HCT116 (cell line): ENCODE measurements at regions not wholly inside any gene's neighbourhood (a gene's known extent, or its start where the extent isn't known, plus 50 kb on each side); places are given as distances from the start of the nearest gene placed in this dataset.

Source experiments
- ATAC-seq: fragments of 200-7000 bp; cut with Tn5 transposase; 2 replicates; pipeline ENCODE4 v1.9.1; 2020; ENCODE audit warnings: mild to moderate bottlenecking, moderate library complexity
- BruUV-seq: library from RNA; stranded (reverse); fragments of 400-500 nt; replicated peaks from 2 replicates; lab custom pipeline; 2021; lab: Mats Ljungman, UMichigan
- CTCF ChIA-PET: fragments of 300-600 bp; sonication (Branson Sonifier 250); formaldehyde crosslinking; loops from one replicate; lab custom pipeline; 2021; ENCODE audit warnings: antibody characterized with exemption; lab: Charles Lee
- POLR2A ChIA-PET: fragments of 300-600, 350-600 bp; sonication (Branson Sonifier 250); formaldehyde crosslinking; loops from one replicate; lab custom pipeline; 2021; ENCODE audit warnings: antibody characterized with exemption; lab: Charles Lee
- RAD21 ChIA-PET, 2 experiments: fragments of 300-600 bp; sonication (Branson Sonifier 250); formaldehyde crosslinking; loops; one replicate each; lab custom pipeline; 2023; ENCODE audit warnings: low total read pairs in 2 of 2; ENCODE audit not compliant: uncharacterized antibody in 2 of 2, unreplicated experiment in 2 of 2, low non-redundant PET in 1 of 2; lab: Charles Lee
- DNase-seq: peaks from one replicate; pipeline ENCODE4 v3.0.0-alpha.2; 2010; ENCODE audit warnings: low read depth, low spot score
- H2AFZ ChIP-seq: fragments of 200-600 bp; shearing (Covaris generic), sonication (generic); 2 replicates; pipeline ENCODE4 v1.6.1; 2017; ENCODE audit warnings: low read depth, mixed run types, mixed read lengths, antibody characterized with exemption, low read length; ENCODE audit not compliant: poor library complexity, severe bottlenecking
- H3K27ac ChIP-seq: 2 replicates; pipeline ENCODE4 v1.5.1; 2012; ENCODE audit warnings: low read depth, low read length
- H3K27me3 ChIP-seq: fragments of 200-600 bp; sonication (generic); 2 replicates; pipeline ENCODE4 v1.6.1; 2016; ENCODE audit warnings: mixed run types, low read length, mixed read lengths; ENCODE audit not compliant: insufficient read depth
- H3K36me3 ChIP-seq, 2 experiments: fragments of 200-500 bp in 1 of 2; fragments of 200-600 bp in 1 of 2; sonication (Bioruptor generic) in 1 of 2; sonication (generic) in 1 of 2; 2 replicates each; pipeline versions ENCODE4 v1.5.1 to v1.6.1; 2014 to 2016; ENCODE audit warnings: low read length in 2 of 2, inconsistent platforms in 1 of 2, mixed read lengths in 1 of 2, mixed run types in 1 of 2; ENCODE audit not compliant: insufficient read depth in 2 of 2, control insufficient read depth in 1 of 2
- H3K4me1 ChIP-seq, 2 experiments: fragments of 200-600 bp in 1 of 2; sonication (generic) in 1 of 2; 2 replicates each; pipeline versions ENCODE4 v1.5.1 to v1.6.1; 2012 to 2017; ENCODE audit warnings: low read length in 2 of 2, inconsistent platforms in 1 of 2, mild to moderate bottlenecking in 1 of 2, mixed read lengths in 1 of 2, mixed run types in 1 of 2, moderate library complexity in 1 of 2; ENCODE audit not compliant: insufficient read depth in 2 of 2, control insufficient read depth in 1 of 2
- H3K4me2 ChIP-seq: fragments of 200-600 bp; sonication (generic); 2 replicates; pipeline ENCODE4 v1.6.1; 2017; ENCODE audit warnings: mixed run types, low read length, mixed read lengths
- H3K4me3 ChIP-seq, 2 experiments: fragments of 200-600 bp in 1 of 2; sonication (generic) in 1 of 2; replicated peaks in 1 of 2; 2 replicates each; pipeline ENCODE4 v1.5.1; 2011 to 2016; ENCODE audit warnings: low read length in 2 of 2, control low read depth in 1 of 2, low read depth in 1 of 2, mild to moderate bottlenecking in 1 of 2, mixed read lengths in 1 of 2, mixed run types in 1 of 2
- H3K79me2 ChIP-seq: fragments of 200-600 bp; sonication (generic); 2 replicates; pipeline ENCODE4 v1.6.1; 2017; ENCODE audit warnings: mild to moderate bottlenecking, mixed run types, low read length, moderate library complexity, mixed read lengths; ENCODE audit not compliant: insufficient read depth
- H3K9ac ChIP-seq: fragments of 200-600 bp; sonication (generic); 2 replicates; pipeline ENCODE4 v1.6.1; 2016; ENCODE audit warnings: low read length, mixed read lengths
- H3K9me2 ChIP-seq: fragments of 200-600 bp; sonication (generic), shearing (Covaris generic); 2 replicates; pipeline ENCODE4 v1.6.1; 2017; ENCODE audit warnings: mixed run types, mild to moderate bottlenecking, moderate library complexity; ENCODE audit not compliant: insufficient read depth
- H3K9me3 ChIP-seq, 2 experiments: fragments of 200-500 bp in 1 of 2; fragments of 200-600 bp in 1 of 2; sonication (Bioruptor generic) in 1 of 2; sonication (generic) in 1 of 2; 2 replicates each; pipeline ENCODE4 v1.6.1; 2014 to 2017; ENCODE audit warnings: low read length in 2 of 2, mixed read lengths in 2 of 2, inconsistent platforms in 1 of 2, low read depth in 1 of 2, mild to moderate bottlenecking in 1 of 2, mixed run types in 1 of 2, moderate library complexity in 1 of 2; ENCODE audit not compliant: control insufficient read depth in 1 of 2, insufficient read depth in 1 of 2
- H4K20me1 ChIP-seq: fragments of 200-600 bp; sonication (generic), shearing (Covaris generic); 2 replicates; pipeline ENCODE4 v1.6.1; 2017; ENCODE audit warnings: mixed run types, mild to moderate bottlenecking, moderate library complexity; ENCODE audit not compliant: insufficient read depth
- CBX3 ChIP-seq: IDR thresholded peaks from 2 replicates; pipeline ENCODE4 v1.6.1; 2012; ENCODE audit warnings: low read depth
- CEBPB ChIP-seq: IDR thresholded peaks from 2 replicates; pipeline ENCODE4 v1.6.1; 2012; ENCODE audit warnings: low read depth
- CTCF ChIP-seq, 3 experiments: fragments of 200-600 bp in 1 of 3; sonication (generic) in 1 of 3; IDR thresholded peaks in 2 of 3; conservative IDR thresholded peaks in 1 of 3; 2 replicates each; pipeline ENCODE4 v1.5.1; 2012 to 2017; ENCODE audit warnings: low read depth in 2 of 3, low read length in 2 of 3, antibody characterized with exemption in 1 of 3, borderline replicate concordance in 1 of 3, control low read depth in 1 of 3, mild to moderate bottlenecking in 1 of 3, mixed read lengths in 1 of 3, mixed run types in 1 of 3, moderate library complexity in 1 of 3; ENCODE audit not compliant: insufficient read depth in 1 of 3
- EGR1 ChIP-seq: IDR thresholded peaks from 2 replicates; pipeline ENCODE4 v1.6.1; 2012; ENCODE audit warnings: low read depth
- EZH2phosphoT487 ChIP-seq: fragments of 200-600 bp; IDR thresholded peaks from 2 replicates; pipeline ENCODE4 v1.6.1; 2018; ENCODE audit warnings: antibody characterized with exemption, borderline replicate concordance
- FOSL1 ChIP-seq: IDR thresholded peaks from 2 replicates; pipeline ENCODE4 v1.6.1; 2012; ENCODE audit warnings: low read depth
- MAX ChIP-seq: IDR thresholded peaks from 2 replicates; pipeline ENCODE4 v1.6.1; 2012
- POLR2A ChIP-seq: IDR thresholded peaks from 2 replicates; pipeline ENCODE4 v1.7.0; 2011; ENCODE audit warnings: borderline replicate concordance; ENCODE audit not compliant: insufficient read depth, insufficient read length; ENCODE audit errors: extremely low read depth
- RAD21 ChIP-seq: IDR thresholded peaks from 2 replicates; pipeline ENCODE4 v1.6.1; 2012; ENCODE audit warnings: low read depth, mild to moderate bottlenecking
- REST ChIP-seq: IDR thresholded peaks from 2 replicates; pipeline ENCODE4 v1.6.1; 2012; ENCODE audit warnings: low read depth
- SP1 ChIP-seq: IDR thresholded peaks from 2 replicates; pipeline ENCODE4 v1.6.1; 2012; ENCODE audit warnings: low read depth
- SRF ChIP-seq: IDR thresholded peaks from 2 replicates; pipeline ENCODE4 v1.6.1; 2012; ENCODE audit warnings: low read depth
- TCF7L2 ChIP-seq: IDR thresholded peaks from 2 replicates; pipeline ENCODE4 v1.7.0; 2011; ENCODE audit warnings: borderline replicate concordance, inconsistent platforms; ENCODE audit not compliant: insufficient read depth, insufficient read length; ENCODE audit errors: extremely low read depth
- ZBTB33 ChIP-seq: IDR thresholded peaks from 2 replicates; pipeline ENCODE4 v1.6.1; 2011; ENCODE audit warnings: mild to moderate bottlenecking, low read length, moderate library complexity; ENCODE audit not compliant: insufficient replicate concordance; ENCODE audit errors: extremely low read depth
- intact Hi-C: fragments of 100-400 bp; cut with micrococcal nuclease; formaldehyde crosslinking; loops from 2 replicates; pipeline ENCODE4 v1.10.0; 2022

- Histone ChIP-seq H3K79me2 (no peaks in the 10 kb centered on the region), H3K4me2 (no peak overlapping the region), H4K20me1 (no peaks in the 10 kb centered on the region), H3K36me3 (no peaks in the 10 kb centered on the region), H3K9me3 (peaks cover 0 to 10% of the 10 kb centered on the region in 2 experiments; a peak in 1 of 4 replicates), H3K27ac (no peak overlapping the region), H3K4me1 (no peaks in the 10 kb centered on the region), H2AFZ (no peak overlapping the region), H3K27me3 (no peaks in the 10 kb centered on the region), H3K4me3 (no peak overlapping the region), H3K9ac (no peak overlapping the region), H3K9me2 (no peaks in the 10 kb centered on the region)
- ATAC-seq (no peak), DNase-seq (no peak)
- TF ChIP-seq MAX = no peak
- TF ChIP-seq CEBPB = no peak
- no peak for TF ChIP-seq REST
- no peak for TF ChIP-seq SP1
- ChIA-PET RAD21 (no interaction called here), CTCF (no interaction called here), POLR2A (no interaction called here)
- intact Hi-C loops = no loop called here
- BruUV-seq = no TSS peak
Observed at GRCh38 chr14:82113007-82113406, 579.4 kb upstream of the SEL1L start.

GRCh38 chr14:82113710-82114109 lies 580.1 kb upstream of the SEL1L start:
- H3K4me3 ChIP-seq = no peak overlapping the region
- H3K4me2 ChIP-seq = no peak overlapping the region
- H3K4me1 ChIP-seq = no peaks in the 10 kb centered on the region
- H2AFZ ChIP-seq = no peak overlapping the region
- no peaks in the 10 kb centered on the region for H4K20me1 ChIP-seq
- H3K36me3 ChIP-seq = no peaks in the 10 kb centered on the region
- H3K27me3 ChIP-seq = no peaks in the 10 kb centered on the region
- CTCF ChIA-PET = no interaction called here
- POLR2A ChIA-PET = no interaction called here
- no peak overlapping the region for H3K9ac ChIP-seq
- no TSS peak for BruUV-seq
- DNase-seq (no peak), ATAC-seq (no peak)
- H3K27ac ChIP-seq = no peak overlapping the region
- RAD21 ChIA-PET = no interaction called here
- no peaks in the 10 kb centered on the region for H3K79me2 ChIP-seq
- H3K9me3 ChIP-seq = peaks cover 0 to 11% of the 10 kb centered on the region in 2 experiments; a peak in 1 of 4 replicates
- intact Hi-C loops = no loop called here
- H3K9me2 ChIP-seq = no peaks in the 10 kb centered on the region
- TF ChIP-seq EGR1 (no peak), ZBTB33 (no peak), FOSL1 (no peak), RAD21 (no peak), SRF (no peak), EZH2phosphoT487 (no peak), CEBPB (no peak), TCF7L2 (no peak), CBX3 (no peak), POLR2A (no peak), CTCF (IDR thresholded peaks at IDR 0.05 in 2 of 3, conservative IDR thresholded peaks at IDR 0.05 in 1 of 3; ENCODE audit: borderline replicate concordance in 1 of 3, insufficient read depth in 1 of 3, low read depth in 2 of 3, low read length in 2 of 3) (no peak)
